Gastrocnemius medialis (tissue), 4 donors: ENCODE measurements at regions not wholly inside any gene's neighbourhood (a gene's known extent, or its start where the extent isn't known, plus 50 kb on each side); places are given as distances from the start of the nearest gene placed in this dataset.

Source experiments
- ATAC-seq, 2 donors: fragments of 150-250 bp; one replicate each; pipeline ENCODE4 v1.9.1; 2016
- DNase-seq, 2 donors: peaks; one replicate each; pipeline ENCODE4 v3.0.0-alpha.2; 2019
- H3K27ac ChIP-seq, 4 donors: fragments of 200-600 bp; sonication (generic); 1 replicate in 1 of 4; 2 replicates in 3 of 4; pipeline ENCODE4 v1.5.1; 2016 to 2018; ENCODE audit warnings: mild to moderate bottlenecking in 2 of 4, moderate library complexity in 1 of 4
- H3K27me3 ChIP-seq, 3 donors: fragments of 200-600 bp; sonication (generic) in 2 of 3; 1 replicate in 1 of 3; 2 replicates in 2 of 3; pipeline versions ENCODE4 v1.5.1 to v1.6.0; 2016 to 2019; ENCODE audit warnings: mild to moderate bottlenecking in 1 of 3, moderate library complexity in 1 of 3
- H3K36me3 ChIP-seq, 2 donors: fragments of 200-600 bp; sonication (generic) in 1 of 2; one replicate each; pipeline ENCODE4 v1.5.1; 2017 to 2018
- H3K4me1 ChIP-seq, 2 donors: fragments of 200-600 bp; sonication (generic) in 1 of 2; one replicate each; pipeline ENCODE4 v1.5.1; 2016 to 2017; ENCODE audit warnings: mild to moderate bottlenecking in 2 of 2
- H3K4me3 ChIP-seq, 4 donors: fragments of 200-600 bp; sonication (generic) in 3 of 4; 1 replicate in 1 of 4; 2 replicates in 3 of 4; pipeline ENCODE4 v1.5.1; 2016 to 2019; ENCODE audit warnings: mild to moderate bottlenecking in 2 of 4
- H3K9me3 ChIP-seq, 3 donors: fragments of 200-600 bp; sonication (generic) in 2 of 3; 1 replicate in 1 of 3; 2 replicates in 2 of 3; pipeline ENCODE4 v1.5.1; 2016 to 2019
- POLR2A ChIP-seq, 2 donors: fragments of 450-650 bp; IDR thresholded peaks; one replicate each; pipeline ENCODE4 v1.6.1; 2017; ENCODE audit warnings: antibody characterized with exemption in 2 of 2, mild to moderate bottlenecking in 2 of 2, moderate library complexity in 2 of 2
- in situ Hi-C, 4 donors: fragments of 200-750 bp; cut with MboI; loops; one replicate each; pipeline versions ENCODE4 v1.15.0 to v1.8.0; 2017; ENCODE audit warnings: low sequenced_read_pairs in 4 of 4
- intact Hi-C: fragments of 100-400 bp; cut with DNase I; formaldehyde crosslinking; loops from one replicate; pipeline ENCODE4 v1.15.1; 2023; ENCODE audit warnings: low total_unique reads
- TF ChIP-seq, protein P1 (sequence below), 5 experiments: fragments of 450-650 bp in 3 of 5; fragments of 200-600 bp in 2 of 5; sonication (generic) in 2 of 5; IDR thresholded peaks in 4 of 5; conservative IDR thresholded peaks in 1 of 5; 1 replicate in 4 of 5; 2 replicates in 1 of 5; pipeline ENCODE4 v1.5.1; 2016 to 2019; ENCODE audit warnings: antibody characterized with exemption in 5 of 5, mild to moderate bottlenecking in 3 of 5, moderate library complexity in 3 of 5

DNA sequence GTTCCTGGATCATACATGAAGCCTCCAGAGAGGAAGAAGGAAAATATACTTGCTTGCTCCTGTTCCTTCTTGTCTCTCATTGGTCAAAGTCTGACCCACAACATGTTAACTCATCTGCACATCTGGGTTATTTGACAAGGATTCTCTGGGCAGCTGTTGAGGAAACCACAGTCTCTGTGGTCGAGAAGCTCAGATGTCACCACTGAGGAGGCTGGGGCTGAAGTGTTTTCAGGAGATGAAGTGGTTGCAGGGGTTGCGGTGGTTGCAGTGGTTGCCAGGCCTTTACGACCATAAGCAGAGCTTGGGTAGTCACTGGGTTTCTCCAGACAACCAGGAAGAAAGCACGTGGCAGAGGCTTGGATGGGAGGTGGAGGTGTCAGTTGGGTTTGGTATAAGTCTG lies 265.0 kb upstream of the LRIG3 start:
- TF ChIP-seq POLR2A (IDR thresholded peaks at IDR 0.05), result no peak
- TF ChIP-seq, protein P1, sequence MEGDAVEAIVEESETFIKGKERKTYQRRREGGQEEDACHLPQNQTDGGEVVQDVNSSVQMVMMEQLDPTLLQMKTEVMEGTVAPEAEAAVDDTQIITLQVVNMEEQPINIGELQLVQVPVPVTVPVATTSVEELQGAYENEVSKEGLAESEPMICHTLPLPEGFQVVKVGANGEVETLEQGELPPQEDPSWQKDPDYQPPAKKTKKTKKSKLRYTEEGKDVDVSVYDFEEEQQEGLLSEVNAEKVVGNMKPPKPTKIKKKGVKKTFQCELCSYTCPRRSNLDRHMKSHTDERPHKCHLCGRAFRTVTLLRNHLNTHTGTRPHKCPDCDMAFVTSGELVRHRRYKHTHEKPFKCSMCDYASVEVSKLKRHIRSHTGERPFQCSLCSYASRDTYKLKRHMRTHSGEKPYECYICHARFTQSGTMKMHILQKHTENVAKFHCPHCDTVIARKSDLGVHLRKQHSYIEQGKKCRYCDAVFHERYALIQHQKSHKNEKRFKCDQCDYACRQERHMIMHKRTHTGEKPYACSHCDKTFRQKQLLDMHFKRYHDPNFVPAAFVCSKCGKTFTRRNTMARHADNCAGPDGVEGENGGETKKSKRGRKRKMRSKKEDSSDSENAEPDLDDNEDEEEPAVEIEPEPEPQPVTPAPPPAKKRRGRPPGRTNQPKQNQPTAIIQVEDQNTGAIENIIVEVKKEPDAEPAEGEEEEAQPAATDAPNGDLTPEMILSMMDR (IDR thresholded peaks at IDR 0.05 in 4 of 5, conservative IDR thresholded peaks at IDR 0.05 in 1 of 5), result no peak
- in situ Hi-C loops (no loop called here), intact Hi-C loops (no loop called here)
- peaks cover 0 to 2% (median 0%) of the 10 kb centered on the region in 3 donors for H3K9me3 ChIP-seq
- no peaks in the 10 kb centered on the region for H3K36me3 ChIP-seq
- no peak for ATAC-seq
- H3K27me3 ChIP-seq, result no peaks in the 10 kb centered on the region
- no peak overlapping the region for H3K27ac ChIP-seq
- no peaks in the 10 kb centered on the region for H3K4me1 ChIP-seq
- DNase-seq, result no peak
- no peak overlapping the region for H3K4me3 ChIP-seq

DNA sequence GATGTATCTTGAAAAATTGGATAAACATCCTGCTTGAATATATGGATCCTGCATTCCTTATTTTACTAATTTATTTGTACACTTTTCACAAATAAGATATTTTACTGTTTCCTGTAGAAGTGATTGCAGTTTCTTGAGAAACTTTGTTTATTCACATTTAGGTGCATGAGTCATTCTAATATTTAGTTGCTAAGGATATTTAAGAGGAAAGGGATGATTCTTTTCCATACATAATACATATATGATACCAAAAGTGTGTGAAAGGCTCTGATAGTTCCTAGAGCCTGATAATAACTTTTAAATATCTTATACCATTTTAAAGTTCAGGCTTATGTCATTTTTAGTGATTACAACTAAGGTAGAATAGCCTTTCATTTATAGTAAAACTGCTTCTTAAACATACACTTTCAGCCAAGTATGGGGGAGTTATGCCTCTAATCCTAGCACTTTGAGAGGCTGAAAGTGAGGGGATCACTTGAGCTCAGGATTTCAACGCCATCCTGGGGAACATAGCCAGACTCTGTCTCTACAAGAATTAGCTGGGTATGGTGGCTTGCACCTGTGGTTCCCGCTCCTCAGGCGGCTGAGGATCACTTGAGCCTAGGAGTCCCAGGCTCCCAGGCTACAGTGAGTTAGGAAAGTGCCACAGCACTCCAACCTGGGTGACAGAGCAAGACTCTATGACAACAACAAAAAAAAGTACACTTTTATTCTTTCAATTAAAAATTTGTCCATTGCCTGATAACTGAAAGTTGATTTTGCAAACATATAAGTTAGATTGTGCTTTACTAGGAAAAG lies 262.6 kb upstream of the LRIG3 start:
- DNase-seq (no peak), ATAC-seq (no peak)
- intact Hi-C loops, result no loop called here
- Histone ChIP-seq H3K9me3 (no peaks in the 10 kb centered on the region), H3K36me3 (no peaks in the 10 kb centered on the region), H3K4me1 (no peaks in the 10 kb centered on the region), H3K4me3 (no peak overlapping the region), H3K27ac (no peak overlapping the region), H3K27me3 (no peaks in the 10 kb centered on the region)
- in situ Hi-C loops, result no loop called here
- TF ChIP-seq, protein P1 (IDR thresholded peaks at IDR 0.05 in 4 of 5, conservative IDR thresholded peaks at IDR 0.05 in 1 of 5), result no peak
- no peak for TF ChIP-seq POLR2A (IDR thresholded peaks at IDR 0.05)

DNA sequence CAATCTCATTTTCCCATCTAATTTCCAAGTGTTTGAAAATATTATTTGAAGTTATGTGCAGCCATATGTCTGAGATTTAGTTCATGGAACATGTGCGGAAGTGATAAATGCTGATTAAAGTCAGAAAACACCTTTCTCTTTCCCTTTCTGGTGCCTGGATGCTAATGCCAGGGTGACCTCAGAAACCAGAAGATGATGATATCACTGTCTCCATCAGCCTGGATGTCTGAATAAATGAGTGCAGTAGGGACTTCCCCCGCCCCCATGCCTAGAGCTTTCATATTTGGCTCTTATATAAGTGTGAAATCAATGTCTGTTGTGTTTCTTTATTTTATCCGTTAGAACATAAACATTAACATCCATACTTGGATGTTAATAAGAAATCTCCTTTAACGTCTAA lies 261.9 kb upstream of the LRIG3 start:
- in situ Hi-C loops (no loop called here), intact Hi-C loops (no loop called here)
- TF ChIP-seq, protein P1 (IDR thresholded peaks at IDR 0.05 in 4 of 5, conservative IDR thresholded peaks at IDR 0.05 in 1 of 5), result no peak
- TF ChIP-seq POLR2A (IDR thresholded peaks at IDR 0.05), result no peak

DNA sequence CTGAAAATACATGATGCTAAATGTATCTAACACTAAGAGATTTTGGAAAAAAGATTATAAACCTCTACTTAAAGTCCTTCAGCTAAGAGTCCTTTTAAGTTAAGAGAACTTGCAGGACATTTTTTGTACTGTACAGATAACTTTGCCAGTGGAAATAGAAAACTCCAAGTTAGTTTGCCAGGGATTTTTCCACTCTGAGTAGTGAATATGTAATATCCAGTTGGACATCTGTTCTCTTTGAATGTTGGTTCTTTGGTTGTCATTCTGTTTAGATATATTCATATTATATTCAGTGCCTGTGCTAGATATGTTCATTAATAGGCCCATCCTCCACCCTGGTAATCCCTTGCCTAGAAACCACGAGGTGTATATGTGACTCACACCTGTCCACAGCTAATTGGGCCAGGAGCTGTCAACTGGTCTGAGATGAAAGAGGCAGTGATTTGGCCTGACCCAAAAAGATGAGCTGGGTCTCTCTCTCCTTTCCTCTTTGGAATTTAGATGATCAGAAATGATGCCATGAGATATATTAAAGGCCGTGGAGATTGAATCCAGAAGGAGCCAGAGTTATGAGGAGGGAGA lies 261.0 kb upstream of the LRIG3 start:
- Histone ChIP-seq H3K9me3 (no peaks in the 10 kb centered on the region), H3K4me1 (no peaks in the 10 kb centered on the region), H3K4me3 (no peak overlapping the region), H3K27ac (no peak overlapping the region), H3K27me3 (no peaks in the 10 kb centered on the region), H3K36me3 (no peaks in the 10 kb centered on the region)
- no peak for ATAC-seq
- intact Hi-C loops (no loop called here), in situ Hi-C loops (no loop called here)
- DNase-seq, result no peak
- no peak for TF ChIP-seq POLR2A (IDR thresholded peaks at IDR 0.05)
- TF ChIP-seq, protein P1 (IDR thresholded peaks at IDR 0.05 in 4 of 5, conservative IDR thresholded peaks at IDR 0.05 in 1 of 5), result no peak

More for the DNA sequence above, 261.9 kb upstream of the LRIG3 start:
- no peak for DNase-seq
- Histone ChIP-seq H3K4me3 (no peak overlapping the region), H3K36me3 (no peaks in the 10 kb centered on the region), H3K27me3 (no peaks in the 10 kb centered on the region), H3K9me3 (no peaks in the 10 kb centered on the region), H3K27ac (no peak overlapping the region), H3K4me1 (no peaks in the 10 kb centered on the region)
- ATAC-seq, result no peak
